GM10248 (cell line): ENCODE measurements at regions not wholly inside any gene's neighbourhood (a gene's known extent, or its start where the extent isn't known, plus 50 kb on each side); places are given as distances from the start of the nearest gene placed in this dataset.

Source experiments
- CTCF ChIA-PET: fragments of 300-600 bp; sonication (Branson Sonifier 250); formaldehyde crosslinking; extraction: SDS; loops from one replicate; lab custom pipeline; 2021; ENCODE audit warnings: antibody characterized with exemption; lab: Yijun Ruan, JAX
- POLR2A ChIA-PET: fragments of 350-650 bp; sonication (Branson Sonifier 250); formaldehyde crosslinking; extraction: SDS; loops from one replicate; lab custom pipeline; 2020; ENCODE audit warnings: antibody characterized with exemption; lab: Yijun Ruan, JAX
- DNase-seq: peaks from one replicate; pipeline ENCODE4 v3.0.0; 2012; ENCODE audit errors: extremely low spot score
- TF ChIP-seq, protein P1 (sequence below): IDR thresholded peaks from 2 replicates; pipeline ENCODE4 v1.5.1; 2012; ENCODE audit warnings: mild to moderate bottlenecking, low read depth; ENCODE audit errors: extremely low read depth, missing control alignments, control extremely low read depth

GRCh38 chr11:87405356-87405755, 367.6 kb downstream of the TMEM135 start:
- no peak for DNase-seq
- ChIA-PET CTCF (no interaction called here), POLR2A (no interaction called here)
- TF ChIP-seq, protein P1, sequence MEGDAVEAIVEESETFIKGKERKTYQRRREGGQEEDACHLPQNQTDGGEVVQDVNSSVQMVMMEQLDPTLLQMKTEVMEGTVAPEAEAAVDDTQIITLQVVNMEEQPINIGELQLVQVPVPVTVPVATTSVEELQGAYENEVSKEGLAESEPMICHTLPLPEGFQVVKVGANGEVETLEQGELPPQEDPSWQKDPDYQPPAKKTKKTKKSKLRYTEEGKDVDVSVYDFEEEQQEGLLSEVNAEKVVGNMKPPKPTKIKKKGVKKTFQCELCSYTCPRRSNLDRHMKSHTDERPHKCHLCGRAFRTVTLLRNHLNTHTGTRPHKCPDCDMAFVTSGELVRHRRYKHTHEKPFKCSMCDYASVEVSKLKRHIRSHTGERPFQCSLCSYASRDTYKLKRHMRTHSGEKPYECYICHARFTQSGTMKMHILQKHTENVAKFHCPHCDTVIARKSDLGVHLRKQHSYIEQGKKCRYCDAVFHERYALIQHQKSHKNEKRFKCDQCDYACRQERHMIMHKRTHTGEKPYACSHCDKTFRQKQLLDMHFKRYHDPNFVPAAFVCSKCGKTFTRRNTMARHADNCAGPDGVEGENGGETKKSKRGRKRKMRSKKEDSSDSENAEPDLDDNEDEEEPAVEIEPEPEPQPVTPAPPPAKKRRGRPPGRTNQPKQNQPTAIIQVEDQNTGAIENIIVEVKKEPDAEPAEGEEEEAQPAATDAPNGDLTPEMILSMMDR = no peak

DNA sequence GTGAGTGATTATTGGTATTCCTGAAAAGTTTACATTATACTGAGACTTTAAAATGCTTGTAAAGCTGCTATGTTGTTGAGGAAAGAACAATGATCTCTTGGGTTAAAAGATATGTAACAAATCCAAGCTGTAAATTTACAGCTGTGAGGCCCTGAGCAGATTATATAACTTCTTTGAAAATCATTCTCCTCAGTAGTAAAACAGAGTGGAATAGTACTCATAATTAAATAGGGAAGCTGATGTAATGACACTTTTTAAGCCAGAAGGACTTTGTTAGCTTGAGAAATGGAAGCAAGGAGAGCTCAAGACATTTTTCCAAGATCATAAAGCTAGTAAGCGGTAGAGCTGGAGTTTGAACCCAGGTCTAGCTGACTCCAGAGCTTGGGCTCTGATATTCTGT, 363.9 kb downstream of the TMEM135 start:
- CTCF ChIA-PET = interaction anchor here (1.1 to 3.4 kb wide), 4 partner anchors 9 to 49 kb away, joined by 4 to 22 read pairs (median 8); no protein-coding TSS in a partner anchor
- TF ChIP-seq, protein P1 = no peak
- no peak for DNase-seq
- POLR2A ChIA-PET = no interaction called here

- TF ChIP-seq, protein P1 = no peak
- DNase-seq = no peak
- CTCF ChIA-PET = interaction anchor here (1.2 to 1.9 kb wide), 4 partner anchors 10 to 47 kb away, joined by 3 to 7 read pairs (median 4); no protein-coding TSS in a partner anchor
- POLR2A ChIA-PET = no interaction called here
Observed at GRCh38 chr11:87399341-87399740, 361.6 kb downstream of the TMEM135 start.

DNA sequence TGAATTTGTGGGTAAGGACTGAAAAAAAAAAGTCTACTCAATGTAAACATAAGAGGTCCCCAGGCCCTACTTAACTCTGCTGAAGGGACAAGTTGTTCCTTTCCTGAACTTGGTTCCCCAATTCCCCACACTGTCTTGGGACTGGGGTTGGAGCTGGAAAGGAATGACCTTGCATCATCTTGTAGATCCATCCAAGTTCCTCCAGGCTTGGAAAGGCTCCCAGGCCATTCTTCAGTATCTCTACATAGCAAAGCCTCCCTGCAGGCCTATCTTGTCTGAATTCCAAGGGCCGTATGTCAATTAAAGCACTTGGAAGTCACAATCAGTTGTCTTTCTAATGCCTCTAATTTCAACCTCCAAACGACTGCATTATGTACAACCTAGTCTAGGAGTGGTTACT, 361.2 kb downstream of the TMEM135 start:
- TF ChIP-seq, protein P1 = no peak
- POLR2A ChIA-PET = no interaction called here
- CTCF ChIA-PET = interaction anchor here (1.1 to 1.9 kb wide), 5 partner anchors 10 to 46 kb away, joined by 3 to 7 read pairs (median 4); no protein-coding TSS in a partner anchor
- no peak for DNase-seq

DNA sequence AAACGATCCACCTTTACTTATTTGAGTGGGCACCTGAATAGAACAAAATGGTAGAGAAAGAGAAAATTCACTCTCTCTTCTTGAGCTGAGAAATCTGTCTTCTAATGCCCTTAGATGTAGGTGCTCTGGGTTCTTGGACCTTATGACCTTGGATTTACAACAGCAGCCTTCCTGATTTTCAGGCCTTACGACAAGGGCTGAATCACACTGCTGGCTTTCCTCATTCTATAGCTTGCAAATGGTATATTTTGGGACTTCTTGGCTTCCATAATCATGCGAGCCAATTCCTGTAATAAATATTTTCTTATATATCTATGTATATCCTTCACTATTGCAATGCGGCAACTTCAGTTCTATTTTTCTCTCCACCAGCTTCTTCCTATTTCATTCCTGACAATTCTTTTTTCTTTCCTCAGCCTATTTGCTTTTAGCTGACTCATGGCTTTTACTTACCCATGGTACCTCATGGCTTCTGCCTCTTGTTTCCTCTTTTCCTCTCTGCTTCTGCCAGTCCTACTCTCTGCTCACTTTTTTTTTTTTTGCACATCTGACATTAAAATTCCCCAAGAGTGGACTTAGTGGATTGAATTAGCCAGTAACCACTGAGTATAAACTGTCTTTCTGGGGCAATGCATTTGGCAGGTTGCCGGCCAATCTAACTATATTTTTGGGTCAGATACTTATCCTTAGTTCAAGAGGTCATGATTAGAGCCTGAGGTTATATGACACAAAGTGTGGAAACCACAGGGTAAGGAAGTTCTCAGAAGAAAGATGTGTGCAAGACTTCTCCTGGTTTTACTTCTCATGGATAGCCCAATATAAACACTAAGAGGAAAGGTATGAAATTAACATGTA, 359.5 kb downstream of the TMEM135 start:
- ChIA-PET CTCF (interaction anchor here (1.9 kb wide), 1 partner anchor 44 kb away, joined by 7 read pairs; no protein-coding TSS in a partner anchor), POLR2A (no interaction called here)
- TF ChIP-seq, protein P1 = no peak
- no peak for DNase-seq

DNA sequence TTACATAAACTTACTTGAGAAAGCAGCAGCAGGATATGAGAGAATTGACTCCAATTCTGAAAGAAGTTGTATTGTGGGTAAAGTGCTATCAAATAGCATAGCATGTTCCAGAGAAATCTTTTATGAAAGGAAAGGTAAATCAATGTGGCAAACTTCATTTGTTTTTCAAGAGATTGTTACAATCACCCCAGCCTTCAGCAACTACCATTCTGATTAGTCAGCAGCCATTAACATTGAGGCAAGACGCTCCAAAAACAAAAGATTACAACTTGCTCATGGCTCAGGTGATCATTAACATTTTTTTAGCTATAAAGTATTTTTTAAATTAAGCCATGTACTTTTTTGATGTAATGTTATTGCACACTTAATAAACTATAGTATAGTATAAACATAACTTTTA, 357.2 kb downstream of the TMEM135 start:
- ChIA-PET POLR2A (no interaction called here), CTCF (no interaction called here)
- DNase-seq = no peak
- TF ChIP-seq, protein P1 = no peak
